ENCODE measurements at regions not wholly inside any gene's neighbourhood (a gene's known extent, or its start where the extent isn't known, plus 50 kb on each side); places are given as distances from the start of the nearest gene placed in this dataset.
A peak's percentile ranks its signal among the peaks of the same experiment; 100 is the strongest.

DNA sequence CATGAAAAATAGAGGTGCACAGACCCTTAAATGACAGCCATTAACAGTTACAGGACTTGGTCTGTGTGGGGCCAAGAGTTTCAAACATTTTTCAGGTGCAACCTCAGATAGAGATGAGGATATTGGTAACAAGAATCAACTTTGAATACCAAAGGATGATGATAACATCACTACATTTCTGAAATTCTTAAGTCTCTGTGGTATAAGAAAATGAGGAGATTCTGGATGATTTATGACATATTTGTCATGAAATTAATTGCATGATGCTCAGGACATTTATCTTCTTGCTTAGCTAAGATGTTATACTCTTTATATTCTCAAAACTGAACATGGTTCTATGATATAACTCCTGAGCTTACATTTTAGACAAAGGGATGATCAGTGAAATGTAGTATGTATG lies 471.8 kb upstream of the CWC22 start:
- Histone ChIP-seq H3K4me1 (no peaks in the 10 kb centered on the region), H3K27me3 (no peaks in the 10 kb centered on the region), H3K9me3 (no peaks in the 10 kb centered on the region), H3K36me3 (no peaks in the 10 kb centered on the region), H3K4me3 (no peak overlapping the region), H3K27ac (no peak overlapping the region)
- intact Hi-C loops (cut with DNase I), result no loop called here
- TF ChIP-seq POLR2A (IDR thresholded peaks at IDR 0.05) (no peak), POLR2AphosphoS5 (IDR thresholded peaks at IDR 0.05) (no peak), EP300 (IDR thresholded peaks at IDR 0.05) (no peak), CTCF (IDR thresholded peaks at IDR 0.05) (no peak)
- no peak for DNase-seq

DNA sequence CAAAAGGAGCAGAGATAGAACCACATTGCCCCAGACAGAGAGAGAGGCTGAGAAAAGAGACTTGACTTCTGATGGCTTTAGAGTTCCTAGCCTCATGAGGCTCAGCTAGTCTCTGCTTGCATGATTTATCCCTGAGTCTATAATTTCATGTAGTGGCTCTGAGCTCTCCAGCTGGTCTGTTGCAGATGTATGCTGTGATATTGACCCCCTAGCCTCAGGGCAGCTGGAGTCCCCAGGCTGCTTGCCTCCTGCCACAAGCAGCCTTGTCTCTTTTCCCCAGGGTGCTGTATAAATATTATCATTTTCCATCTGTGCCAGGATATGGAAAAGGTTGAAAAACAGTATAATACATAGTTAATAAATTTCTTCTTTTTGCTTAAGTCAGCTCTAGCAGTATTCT lies 467.6 kb upstream of the CWC22 start:
- H3K27ac ChIP-seq, result no peak overlapping the region
- no peak for DNase-seq
- no peaks in the 10 kb centered on the region for H3K36me3 ChIP-seq
- no peaks in the 10 kb centered on the region for H3K9me3 ChIP-seq
- TF ChIP-seq EP300 (IDR thresholded peaks at IDR 0.05), result no peak
- TF ChIP-seq POLR2AphosphoS5 (IDR thresholded peaks at IDR 0.05), result no peak
- no peak for TF ChIP-seq CTCF (IDR thresholded peaks at IDR 0.05)
- TF ChIP-seq POLR2A (IDR thresholded peaks at IDR 0.05), result no peak
- intact Hi-C loops (cut with DNase I), result no loop called here
- no peaks in the 10 kb centered on the region for H3K27me3 ChIP-seq
- peaks cover 0 to 20% (median 8%) of the 10 kb centered on the region in 4 donors for H3K4me1 ChIP-seq
- no peak overlapping the region for H3K4me3 ChIP-seq

- 65 to 82% methylated on average over 1 of the region's 1 CpG for WGBS, 2 donors
- H3K27me3 ChIP-seq, result no peaks in the 10 kb centered on the region
- no peak overlapping the region for H3K4me3 ChIP-seq
- no peak for TF ChIP-seq EP300 (IDR thresholded peaks at IDR 0.05)
- no peak for TF ChIP-seq POLR2AphosphoS5 (IDR thresholded peaks at IDR 0.05)
- TF ChIP-seq CTCF (IDR thresholded peaks at IDR 0.05), result no peak
- TF ChIP-seq POLR2A (IDR thresholded peaks at IDR 0.05), result no peak
- no peaks in the 10 kb centered on the region for H3K9me3 ChIP-seq
- peaks cover 0 to 20% (median 8%) of the 10 kb centered on the region in 4 donors for H3K4me1 ChIP-seq
- DNase-seq, result no peak
- no peak overlapping the region for H3K27ac ChIP-seq
- H3K36me3 ChIP-seq, result no peaks in the 10 kb centered on the region
- intact Hi-C loops (cut with DNase I), result no loop called here
Observed at GRCh38 chr2:180473456-180473855, 466.4 kb upstream of the CWC22 start.

DNA sequence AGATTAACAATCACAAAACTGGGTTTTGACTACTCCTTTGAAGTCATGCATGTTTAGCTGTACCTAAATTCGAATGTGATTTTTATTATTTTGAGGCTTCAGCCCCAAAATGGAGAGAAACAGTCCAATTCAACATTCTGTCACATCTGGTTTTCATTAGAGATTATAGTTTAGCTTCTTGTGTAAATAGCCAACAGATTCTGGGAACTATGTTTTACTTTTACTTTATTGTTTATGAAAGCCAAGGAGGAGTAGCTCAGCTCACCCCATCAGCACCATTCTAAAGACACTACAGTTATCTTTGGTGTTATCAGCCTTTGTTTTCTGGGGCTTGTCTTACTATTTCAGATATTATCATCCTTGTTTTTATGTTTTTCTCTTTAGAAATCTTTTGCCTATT lies 465.0 kb upstream of the CWC22 start:
- intact Hi-C loops (cut with DNase I), result no loop called here
- TF ChIP-seq POLR2AphosphoS5 (IDR thresholded peaks at IDR 0.05) (peak in 1 of 4 donors; percentile 17), CTCF (IDR thresholded peaks at IDR 0.05) (no peak), EP300 (IDR thresholded peaks at IDR 0.05) (no peak)
- Histone ChIP-seq H3K9me3 (peaks cover 0 to 3% (median 0%) of the 10 kb centered on the region in 4 donors), H3K27ac (no peak overlapping the region), H3K27me3 (no peaks in the 10 kb centered on the region), H3K4me3 (no peak overlapping the region), H3K4me1 (peaks cover 0 to 20% (median 8%) of the 10 kb centered on the region in 4 donors), H3K36me3 (no peaks in the 10 kb centered on the region)
- 59 to 73% methylated on average over 1 of the region's 1 CpG for WGBS, 2 donors
- no peak for DNase-seq

- TF ChIP-seq POLR2A (IDR thresholded peaks at IDR 0.05), result no peak
- no peak for TF ChIP-seq EP300 (IDR thresholded peaks at IDR 0.05)
- TF ChIP-seq POLR2AphosphoS5 (IDR thresholded peaks at IDR 0.05), result no peak
- no peak for TF ChIP-seq CTCF (IDR thresholded peaks at IDR 0.05)
- DNase-seq, result no peak
- Histone ChIP-seq H3K4me1 (no peaks in the 10 kb centered on the region), H3K27me3 (no peaks in the 10 kb centered on the region), H3K36me3 (no peaks in the 10 kb centered on the region), H3K4me3 (no peak overlapping the region), H3K27ac (no peak overlapping the region), H3K9me3 (peaks cover 0 to 3% (median 0%) of the 10 kb centered on the region in 4 donors)
- intact Hi-C loops (cut with DNase I), result no loop called here
Observed at GRCh38 chr2:180463608-180464007, 456.5 kb upstream of the CWC22 start.

Data from sigmoid colon (tissue), 6 donors.